Upper lobe of left lung (tissue), 4 donors: ENCODE measurements at regions not wholly inside any gene's neighbourhood (a gene's known extent, or its start where the extent isn't known, plus 50 kb on each side); places are given as distances from the start of the nearest gene placed in this dataset.

ENCODE experiments used
- CTCF ChIP-seq, 6 experiments: fragments of 450-650 bp in 4 of 6; fragments of 200-600 bp in 2 of 6; sonication (generic) in 2 of 6; IDR thresholded peaks; one replicate each; pipeline ENCODE4 v1.5.1; 2016 to 2019; ENCODE audit warnings: antibody characterized with exemption in 6 of 6
- POLR2A ChIP-seq, 4 donors: fragments of 450-650 bp; IDR thresholded peaks; one replicate each; pipeline ENCODE4 v1.5.1; 2016 to 2017; ENCODE audit warnings: antibody characterized with exemption in 4 of 4, mild to moderate bottlenecking in 2 of 4
- POLR2AphosphoS5 ChIP-seq, 2 donors: sonication (generic); formaldehyde crosslinking; IDR thresholded peaks; one replicate each; pipeline ENCODE4 v1.5.1; 2017; ENCODE audit warnings: antibody characterized with exemption in 2 of 2

GRCh38 chr7:4325732-4326131 is 356.4 kb upstream of the FOXK1 start:
- TF ChIP-seq CTCF (IDR thresholded peaks at IDR 0.05), result no peak
- TF ChIP-seq POLR2A (IDR thresholded peaks at IDR 0.05), result no peak
- no peak for TF ChIP-seq POLR2AphosphoS5 (IDR thresholded peaks at IDR 0.05)
